ENCODE measurements at regions not wholly inside any gene's neighbourhood (a gene's known extent, or its start where the extent isn't known, plus 50 kb on each side); places are given as distances from the start of the nearest gene placed in this dataset.
"Not testable (repeated sequence)": the region's sequence is repeated elsewhere in the genome, so short reads cannot be mapped to it uniquely, and the experiment has no call there.

DNA sequence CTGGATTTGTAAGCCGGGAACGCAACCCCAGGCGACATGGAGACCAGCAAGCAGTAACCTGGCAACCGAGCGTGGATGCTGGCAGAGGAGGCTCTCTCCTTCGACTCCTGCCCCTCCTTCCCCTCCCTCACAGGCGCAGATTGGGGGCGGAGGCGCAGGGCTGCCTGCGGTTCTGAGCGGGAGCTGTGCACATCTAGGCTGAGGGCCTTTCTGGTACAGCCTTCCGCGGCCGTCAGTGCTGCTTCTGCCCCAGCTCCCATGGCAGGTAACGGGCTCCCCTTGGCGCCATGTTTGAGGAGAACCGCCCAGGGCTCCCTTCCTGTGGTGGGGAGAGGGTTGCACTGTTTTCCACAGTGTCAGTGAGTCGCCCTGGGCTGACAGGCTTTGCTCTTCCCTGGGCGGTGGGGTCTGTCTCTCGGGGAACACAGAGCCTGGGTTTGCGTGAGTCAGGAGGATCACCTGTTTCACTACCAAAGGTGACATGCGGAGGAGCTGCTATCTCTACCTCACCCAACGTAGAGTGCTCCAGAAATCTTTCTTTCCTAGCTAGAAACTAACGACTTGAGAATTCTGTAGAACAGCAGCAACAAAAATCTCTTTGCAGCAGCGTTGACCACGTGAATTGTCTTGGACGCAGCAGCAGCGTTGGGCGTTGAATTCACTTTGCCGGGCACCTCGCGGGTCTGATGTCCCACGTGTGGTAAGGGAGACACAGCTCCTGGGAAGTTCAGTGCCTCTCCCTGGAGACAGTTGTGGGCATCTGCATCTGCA, 154.8 kb upstream of the COBL start:
- no peak for DNase-seq

DNA sequence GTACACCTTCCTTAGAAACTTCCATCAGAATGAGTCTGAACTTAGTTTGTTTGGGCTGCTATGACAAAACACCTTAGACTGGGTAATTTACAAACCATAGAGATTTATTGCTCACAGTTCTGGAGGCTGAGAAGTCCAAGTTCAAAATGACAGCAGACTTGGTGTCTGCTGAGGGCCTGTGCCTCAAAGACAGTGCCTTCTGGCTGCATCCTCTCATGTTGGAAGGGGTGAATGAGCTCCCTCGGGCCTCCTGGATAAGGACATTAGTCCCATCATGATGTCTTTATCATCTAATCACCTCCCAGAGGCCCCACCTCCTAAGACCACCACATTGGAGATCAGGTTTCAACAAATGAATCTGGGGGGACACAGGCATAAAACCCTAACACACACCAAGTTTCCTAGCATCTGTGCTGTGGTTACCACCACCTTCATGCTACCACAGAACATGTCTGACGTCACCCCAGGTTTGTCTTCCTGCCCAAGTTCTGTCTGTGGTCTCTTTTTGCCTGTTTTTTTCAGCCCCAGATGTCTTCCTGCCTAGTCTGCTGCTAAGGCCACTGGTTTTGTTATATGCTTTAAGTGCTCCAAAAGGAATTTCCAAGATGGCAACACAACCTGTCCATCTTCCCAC, 150.9 kb upstream of the COBL start:
- no peak for DNase-seq

DNA sequence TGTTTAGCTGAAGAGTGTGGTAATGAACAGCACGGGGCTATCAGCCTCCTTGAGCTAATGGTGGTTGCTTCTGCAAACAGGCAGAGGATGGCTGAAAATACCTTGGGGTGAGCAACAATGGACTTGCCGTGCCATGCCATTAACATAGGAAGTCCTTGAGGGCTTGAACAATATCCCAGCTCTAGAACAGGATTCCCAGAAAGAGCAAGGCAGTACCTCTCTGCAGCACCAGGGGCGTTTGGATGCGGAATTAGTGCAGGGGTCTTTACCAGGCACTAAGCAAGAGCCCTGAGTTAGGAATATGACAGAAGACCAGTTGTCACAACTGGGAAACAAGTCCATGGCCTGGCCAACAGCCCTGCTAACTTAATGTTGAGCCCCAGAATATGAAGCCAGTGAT, 143.2 kb upstream of the COBL start:
- no peak for DNase-seq

DNA sequence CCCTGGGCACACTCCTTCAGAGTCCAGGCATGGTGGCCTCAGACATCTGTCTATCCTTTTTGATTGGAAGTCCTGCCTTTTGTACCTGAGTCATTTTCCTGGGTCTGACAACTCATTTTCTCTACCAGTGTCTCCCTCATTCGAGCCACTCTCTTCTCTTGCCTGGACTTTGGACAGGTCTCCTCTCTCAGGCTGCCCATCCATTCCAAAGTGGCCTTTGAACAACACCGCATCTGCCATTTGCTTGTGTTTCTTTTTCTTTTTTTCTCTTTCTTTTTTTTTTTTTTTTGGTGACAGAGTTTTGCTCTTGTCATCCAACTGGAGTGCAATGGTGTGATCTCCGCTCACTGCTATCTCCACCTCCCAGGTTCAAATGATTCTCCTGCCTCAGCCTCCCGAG, 142.1 kb upstream of the COBL start:
- DNase-seq, result no peak

DNA sequence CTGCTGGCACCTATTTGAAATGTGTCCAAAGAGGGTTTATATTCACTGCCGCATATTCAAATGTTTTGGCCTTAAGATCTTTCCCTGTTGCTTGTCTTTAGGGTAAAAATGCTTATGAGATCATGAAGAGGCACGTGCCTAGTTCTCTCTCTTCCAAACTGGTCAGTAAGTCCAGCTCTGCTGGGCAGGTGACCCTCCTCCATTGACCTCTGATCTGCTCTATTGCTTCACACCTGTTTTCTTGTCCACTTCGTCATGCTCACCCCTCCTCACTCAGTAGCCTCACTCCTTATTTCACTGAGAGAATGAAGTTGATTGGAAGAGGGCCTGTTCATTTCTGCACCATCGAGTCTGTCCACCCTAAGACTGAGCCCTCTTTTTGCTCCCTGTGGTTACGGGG, 140.5 kb upstream of the COBL start:
- no peak for DNase-seq

DNA sequence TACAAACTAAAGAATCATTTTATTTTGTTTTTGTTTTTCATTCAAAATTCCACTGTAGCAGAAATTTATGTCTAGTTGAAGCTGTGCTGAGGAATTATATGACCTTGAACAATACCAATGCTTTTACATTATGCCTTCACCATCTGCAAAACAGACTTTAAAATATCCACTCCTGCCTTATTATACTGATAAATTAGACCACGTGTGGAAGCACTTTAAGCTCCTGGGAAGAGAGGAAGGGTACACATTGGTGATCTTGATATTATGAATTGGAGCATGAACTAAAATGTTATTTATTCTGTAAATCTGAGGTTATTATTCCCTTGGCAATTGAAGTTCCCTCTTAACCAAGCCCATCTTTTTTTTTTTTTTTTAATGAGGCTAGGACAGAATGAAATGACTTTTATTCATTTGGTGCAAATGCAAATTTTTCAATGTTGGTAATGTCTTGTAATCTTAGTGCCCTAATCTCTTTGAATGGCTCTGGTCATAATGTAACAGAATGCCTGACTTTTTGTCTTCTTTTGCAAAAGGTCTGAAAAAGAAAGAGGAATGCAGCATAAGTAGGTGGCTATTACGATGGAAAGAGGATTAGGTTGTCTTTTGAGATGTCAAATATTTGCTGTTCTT, 139.9 kb upstream of the COBL start:
- no peak for DNase-seq

DNA sequence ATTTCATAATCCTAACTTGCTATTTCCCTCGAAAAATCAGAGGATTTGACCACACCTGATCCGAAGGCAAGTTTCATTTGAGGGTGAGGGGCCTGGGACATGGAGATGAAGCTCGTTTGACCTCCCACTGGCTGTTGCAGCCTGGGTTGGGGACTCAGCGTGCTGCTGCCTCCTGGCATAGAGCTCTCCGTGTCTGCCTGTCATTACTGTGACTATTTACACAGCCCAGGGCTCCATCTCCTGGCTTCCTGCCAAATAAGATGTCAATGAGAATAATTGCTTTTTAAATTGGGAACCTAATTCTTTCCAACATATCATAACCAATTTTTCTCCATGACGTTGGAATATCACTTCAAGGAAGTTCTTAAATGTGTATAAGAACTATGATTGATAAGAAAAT, 139.3 kb upstream of the COBL start:
- no peak for DNase-seq

DNA sequence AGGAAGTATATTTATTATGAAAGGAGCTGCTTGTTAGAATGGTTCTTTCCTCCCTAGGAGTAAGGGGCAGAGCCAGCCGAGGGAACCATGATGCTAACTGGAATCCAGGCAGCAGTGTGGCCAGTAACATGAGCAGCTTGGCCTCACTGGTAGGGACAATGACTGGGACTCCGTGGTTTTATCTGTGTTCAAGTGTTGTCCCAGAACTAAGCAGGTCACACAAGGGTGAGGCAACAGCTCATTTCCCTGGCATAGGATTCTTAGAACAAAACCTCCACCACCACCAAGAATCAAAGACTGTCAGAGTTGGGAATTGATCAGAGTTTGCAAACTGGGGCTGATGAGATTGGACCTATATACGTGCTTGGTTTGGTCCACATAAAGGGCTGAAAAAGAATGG, 138.9 kb upstream of the COBL start:
- DNase-seq, result no peak

DNA sequence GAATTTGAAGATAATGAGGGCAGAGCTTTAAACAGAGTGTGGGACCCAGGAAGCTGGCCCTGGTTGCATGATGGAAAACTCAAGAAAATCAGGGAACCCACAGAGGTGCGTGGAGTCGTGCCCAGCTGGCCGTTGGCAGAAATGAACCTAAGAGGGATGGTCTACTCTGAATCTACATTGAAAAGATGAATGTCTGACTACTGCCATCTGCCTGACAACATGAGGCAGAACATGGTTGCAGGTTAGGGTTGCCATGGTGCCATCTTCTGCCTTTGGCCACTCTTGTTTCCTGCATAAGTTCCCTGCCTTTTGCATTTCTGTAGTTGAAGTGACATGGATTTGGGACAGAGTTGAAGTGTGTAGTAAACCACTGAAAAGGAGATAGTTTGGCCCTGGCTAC, 138.5 kb upstream of the COBL start:
- no peak for DNase-seq

DNA sequence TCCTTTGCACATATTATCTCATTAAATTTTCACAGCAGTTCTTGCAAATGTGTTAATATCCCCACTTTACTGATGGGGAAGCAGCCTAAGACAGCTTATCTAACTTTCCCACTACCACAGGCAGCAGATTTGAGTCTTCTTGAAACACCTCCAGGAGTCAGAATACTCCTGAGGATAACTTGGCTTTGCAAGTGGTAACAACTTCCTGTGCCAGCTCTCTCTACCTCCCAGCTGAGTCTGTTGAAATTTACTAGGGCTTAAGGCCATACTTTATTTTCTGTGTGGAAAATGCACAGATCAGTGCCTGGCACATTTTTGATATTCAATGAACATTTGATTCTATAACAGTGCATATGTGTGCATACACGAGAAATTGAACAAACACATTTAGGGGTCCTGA, 136.1 kb upstream of the COBL start:
- no peak for DNase-seq

DNA sequence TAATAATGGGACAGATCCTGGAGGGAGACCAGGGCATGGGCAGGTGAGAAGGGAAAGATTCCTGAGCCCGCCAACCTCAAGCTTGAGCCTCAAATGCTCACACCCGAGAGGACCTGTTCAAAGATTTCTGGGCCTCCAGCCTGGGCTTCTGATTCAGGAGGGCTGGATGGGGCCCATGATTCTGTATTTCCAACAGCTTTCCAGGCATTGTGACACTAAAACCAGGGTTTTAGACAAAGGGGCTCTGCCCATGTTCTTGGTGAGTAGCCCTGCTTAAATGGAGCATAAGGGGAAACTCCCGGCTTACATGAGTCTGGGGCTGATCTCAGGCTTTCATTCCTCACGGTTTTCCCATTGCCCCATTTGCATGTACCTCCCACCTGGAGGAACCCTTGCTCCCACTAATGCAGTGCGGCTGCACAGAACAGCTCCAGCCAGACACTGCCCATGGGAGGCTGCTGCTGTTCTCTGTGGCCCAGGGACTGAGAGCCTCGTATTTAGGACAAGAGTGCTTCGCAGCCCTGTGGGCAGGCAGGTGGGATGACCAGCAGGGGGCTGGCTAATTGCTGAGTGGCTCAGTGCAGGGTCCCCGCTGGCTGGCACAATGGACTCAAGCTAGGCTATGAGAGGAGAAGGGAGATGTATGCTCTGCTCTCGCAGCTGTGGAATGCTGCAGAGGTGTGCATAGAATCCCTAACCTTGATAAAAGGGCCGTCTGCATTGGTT, 135.3 kb upstream of the COBL start:
- no peak for DNase-seq

DNA sequence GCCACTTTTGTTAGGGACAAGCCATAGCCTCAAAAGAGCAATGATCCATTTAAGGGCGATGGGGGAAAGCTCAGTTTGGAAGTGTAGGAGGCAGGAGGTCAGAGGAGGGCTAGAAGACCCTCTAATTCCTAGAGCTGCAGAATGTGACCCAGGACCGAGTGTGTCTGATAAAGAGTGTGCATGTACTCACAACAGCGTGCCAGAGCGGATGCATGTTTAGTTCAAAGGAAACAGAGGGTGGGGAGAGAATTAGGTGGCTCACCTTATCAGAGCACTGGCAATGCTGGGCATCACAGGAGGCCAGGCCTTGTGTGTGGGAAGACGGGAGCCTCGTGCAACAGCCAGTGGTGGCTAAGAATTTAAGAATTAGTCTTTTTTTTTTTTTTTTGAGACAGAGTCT, 133.9 kb upstream of the COBL start:
- no peak for DNase-seq

DNA sequence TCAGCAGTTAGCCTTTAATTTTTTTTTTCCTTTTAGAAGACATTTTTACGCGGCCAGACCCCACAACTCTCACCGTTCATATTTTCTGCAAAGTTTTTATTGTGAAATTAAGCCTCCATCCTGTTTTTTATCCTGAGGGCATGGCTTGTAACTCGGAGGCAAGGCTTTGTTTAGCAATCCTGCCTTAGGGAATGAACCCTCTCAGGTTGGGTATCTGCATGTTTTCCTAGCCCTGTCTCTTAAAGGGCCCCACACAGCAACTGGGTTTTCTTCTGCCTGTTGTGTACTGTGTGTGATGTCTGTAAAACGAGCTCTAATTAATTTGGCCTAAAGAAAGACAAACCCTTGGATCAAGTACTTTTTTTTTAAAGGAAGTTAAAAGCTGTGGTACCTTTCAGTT, 130.2 kb upstream of the COBL start:
- DNase-seq, result no peak

DNA sequence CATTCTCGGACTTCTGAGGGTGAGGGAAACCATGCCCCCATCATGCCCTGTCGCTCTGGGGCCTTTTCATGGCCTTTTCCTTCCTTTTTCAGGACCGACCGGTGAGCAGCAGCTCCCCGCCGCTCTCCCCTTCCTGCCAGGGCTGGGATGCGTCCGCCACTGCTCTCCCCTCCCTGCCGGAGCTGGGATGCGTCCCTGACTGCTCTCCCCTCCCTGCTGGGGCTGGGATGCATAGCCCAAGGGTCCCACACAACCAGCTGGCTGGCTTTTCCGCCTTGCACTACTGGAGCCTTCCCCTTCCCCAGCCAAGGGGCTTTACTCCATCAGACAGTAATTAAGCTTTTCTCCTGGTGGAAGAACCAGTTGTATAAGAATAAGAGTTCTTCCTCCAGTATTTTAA, 129.7 kb upstream of the COBL start:
- no peak for DNase-seq

DNA sequence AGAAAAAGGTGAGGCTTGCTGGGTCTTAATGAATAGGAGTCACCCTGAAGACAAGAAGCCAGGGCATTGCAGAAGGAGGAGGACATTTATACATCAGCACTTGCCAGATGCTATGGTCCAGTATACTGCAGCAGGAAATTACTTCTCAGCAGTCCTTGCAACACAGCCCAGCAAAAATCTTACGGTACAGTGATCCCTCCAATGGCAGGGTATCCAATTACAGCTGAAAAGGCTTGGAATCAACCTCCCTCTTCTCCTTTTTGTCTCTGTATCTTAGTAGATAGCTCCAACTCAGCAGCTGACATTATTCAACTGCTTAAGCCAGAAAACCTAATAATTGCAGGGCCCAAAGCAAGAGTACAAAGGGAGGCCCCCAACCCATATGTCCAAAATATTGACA, 128.3 kb upstream of the COBL start:
- no peak for DNase-seq

DNA sequence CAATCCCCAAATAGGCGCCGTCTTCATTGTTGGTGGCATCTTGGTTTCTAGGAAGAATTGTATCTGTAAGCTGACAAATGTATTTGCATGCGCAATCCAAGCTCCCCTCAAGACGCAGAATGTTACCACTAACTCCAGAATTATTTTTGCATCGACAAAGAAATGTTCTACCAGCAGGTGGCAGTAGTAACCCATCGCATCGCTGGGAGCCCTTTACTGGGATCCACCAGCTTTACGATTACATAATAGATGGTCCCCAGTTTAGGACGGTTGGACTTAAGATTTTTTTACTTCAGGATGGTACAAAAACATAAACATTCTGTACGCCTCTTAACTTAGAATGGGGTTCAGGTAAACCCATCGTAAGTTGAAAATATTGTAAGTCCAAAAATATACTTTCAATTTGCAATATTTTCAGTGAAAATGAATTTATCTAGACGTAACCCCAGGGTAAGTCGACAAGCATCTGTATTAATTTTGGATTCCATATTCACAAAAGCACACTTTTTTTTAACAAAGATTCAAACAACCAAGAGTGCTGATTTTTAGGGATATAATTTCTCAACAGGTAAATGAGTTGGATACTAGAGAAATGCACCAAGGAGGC, 114.0 kb upstream of the COBL start:
- DNase-seq, result peak; percentile 1

DNA sequence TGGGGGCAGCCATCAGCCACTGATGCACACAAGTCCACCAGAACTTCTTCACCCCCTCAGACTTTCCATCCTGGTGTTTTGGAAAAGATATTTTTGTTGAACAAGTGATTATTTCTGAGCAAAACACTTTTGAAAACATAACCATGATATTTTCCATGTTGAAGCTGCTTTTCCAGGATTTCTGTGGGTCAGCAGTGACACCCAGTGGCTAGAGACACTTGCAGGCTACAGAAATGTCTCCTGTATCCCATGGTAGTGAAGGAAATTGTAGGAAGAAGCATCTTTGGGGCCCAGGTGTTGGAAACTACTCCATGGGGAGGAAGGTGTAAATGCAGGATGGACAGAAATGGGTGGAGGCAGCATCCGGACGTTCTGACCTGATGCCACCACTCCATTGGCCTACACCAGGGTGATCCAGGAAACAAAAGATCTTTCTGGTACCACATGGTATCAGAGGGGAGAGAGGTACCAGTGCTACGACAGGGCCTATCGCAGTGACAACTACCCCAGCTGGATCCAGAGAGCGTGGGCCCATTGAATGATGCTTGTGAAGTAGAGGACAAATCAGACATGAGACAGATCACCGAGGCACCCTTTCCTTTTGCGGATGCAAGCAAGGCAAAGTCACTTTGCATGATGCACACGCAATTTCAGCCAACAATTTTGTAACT, 111.7 kb upstream of the COBL start:
- no peak for DNase-seq

DNA sequence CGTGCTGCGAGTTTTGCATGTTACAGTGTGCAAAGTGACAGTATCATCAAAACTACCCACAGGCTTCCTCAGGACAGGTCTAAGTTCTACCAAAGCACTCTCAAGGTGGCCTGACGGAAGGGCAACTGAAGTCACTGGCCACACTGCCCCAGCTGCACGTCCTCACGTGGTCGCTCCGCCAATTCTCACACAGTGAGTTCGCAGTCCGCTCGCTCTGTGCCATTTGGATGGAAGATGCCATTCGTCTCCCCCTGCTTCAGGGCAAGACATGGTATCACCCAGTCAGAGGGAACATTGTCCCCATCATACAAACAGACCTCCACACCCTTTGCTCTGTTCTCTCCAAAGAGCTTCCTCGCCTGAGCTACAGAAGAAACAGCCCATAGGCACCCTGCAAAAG, 109.6 kb upstream of the COBL start:
- no peak for DNase-seq

DNA sequence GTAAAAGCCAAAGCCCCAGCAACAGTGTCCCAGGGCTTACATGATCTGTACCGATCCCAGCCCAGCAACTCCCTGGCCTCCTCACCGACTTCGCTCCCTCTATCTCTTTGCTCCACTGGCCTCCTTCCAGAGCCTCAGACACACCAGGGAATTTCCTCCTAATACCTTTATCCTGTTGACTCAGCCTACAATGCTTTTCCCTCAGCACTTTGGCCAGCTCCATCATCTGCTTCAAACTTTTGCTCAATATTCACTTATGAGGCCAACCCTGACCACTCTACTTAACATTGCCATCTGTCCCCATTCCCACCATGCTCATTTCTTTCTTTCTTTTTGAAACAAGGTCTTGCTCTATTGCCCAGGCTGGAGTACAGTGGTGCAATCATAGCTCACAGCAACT, 93.3 kb upstream of the COBL start:
- DNase-seq, result not testable (repeated sequence)

DNA sequence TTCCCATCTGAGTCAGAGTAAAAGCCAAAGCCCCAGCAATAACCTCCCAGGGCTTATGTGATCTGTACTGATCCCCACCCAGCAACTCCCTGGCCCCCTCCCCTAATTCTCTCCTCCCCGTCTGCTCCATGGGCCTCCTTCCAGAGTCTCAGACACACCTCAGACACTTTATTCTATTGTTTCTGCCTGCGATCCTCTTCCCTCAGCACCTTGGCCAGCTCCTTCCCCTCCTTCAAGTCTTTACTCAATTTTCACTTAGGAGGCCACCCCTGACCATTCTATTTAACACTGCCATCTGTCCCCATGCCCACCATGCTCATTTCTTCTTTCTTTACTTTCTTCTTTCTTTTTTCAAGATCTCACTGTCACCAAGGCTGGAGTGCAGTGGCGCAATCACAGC, 81.0 kb upstream of the COBL start:
- DNase-seq, result not testable (repeated sequence)

DNA sequence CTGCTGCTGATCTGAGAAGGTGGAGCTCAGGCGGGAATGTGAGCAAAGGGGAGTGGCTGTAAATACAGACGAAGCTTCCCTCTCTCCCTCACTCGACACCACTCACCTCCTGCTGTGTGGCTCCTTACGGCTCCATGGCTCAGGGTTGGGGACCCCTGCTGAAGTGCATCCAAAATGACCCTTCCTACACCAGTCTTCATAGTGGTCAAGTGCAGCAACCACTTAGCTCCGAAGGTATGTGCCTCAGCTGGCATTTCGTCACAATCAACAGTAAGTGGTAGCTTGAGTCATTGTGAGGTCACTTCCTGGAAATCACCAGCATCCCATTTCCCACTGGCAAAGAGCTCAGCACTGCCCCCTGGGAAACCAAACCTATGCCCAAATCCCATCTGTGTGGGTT, 76.4 kb upstream of the COBL start:
- DNase-seq, result not testable (repeated sequence)

DNA sequence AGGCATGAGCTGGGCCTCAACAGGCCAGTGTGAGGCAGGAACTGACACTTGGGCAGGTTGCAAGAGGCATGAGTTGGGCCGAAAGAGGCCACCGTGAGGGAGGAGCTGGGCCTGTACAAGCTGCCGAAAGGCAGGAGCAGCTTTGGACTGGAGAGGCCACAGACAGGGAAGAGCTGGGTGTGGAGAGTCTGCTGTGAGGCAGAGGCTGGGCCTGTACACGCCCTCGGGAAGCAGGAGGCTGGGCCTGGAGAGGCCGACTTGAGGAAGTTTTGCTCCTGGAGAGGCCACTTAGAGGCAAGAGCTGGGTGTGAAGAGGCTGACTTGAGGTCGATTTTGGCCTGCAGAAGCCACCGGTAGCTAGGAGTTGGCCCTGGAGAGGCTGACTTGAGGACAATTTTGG, 73.3 kb upstream of the COBL start:
- not testable (repeated sequence) for DNase-seq
